Testis (tissue), 2 donors: ENCODE measurements at regions not wholly inside any gene's neighbourhood (a gene's known extent, or its start where the extent isn't known, plus 50 kb on each side); places are given as distances from the start of the nearest gene placed in this dataset.

Source experiments
- CTCF ChIP-seq, 3 experiments: fragments of 450-650 bp in 2 of 3; fragments of 200-600 bp in 1 of 3; sonication (generic) in 1 of 3; IDR thresholded peaks; one replicate each; pipeline ENCODE4 v1.5.1; 2016 to 2019; ENCODE audit warnings: antibody characterized with exemption in 3 of 3, mild to moderate bottlenecking in 2 of 3, moderate library complexity in 1 of 3
- POLR2A ChIP-seq: fragments of 450-650 bp; IDR thresholded peaks from one replicate; pipeline ENCODE4 v1.6.1; 2017; ENCODE audit warnings: antibody characterized with exemption, mild to moderate bottlenecking, moderate library complexity

GRCh38 chr11:93089474-93090102 is 108.2 kb downstream of the SLC36A4 start:
- no peak for TF ChIP-seq POLR2A
- peak in 1 of 3 experiments; percentile 24 for TF ChIP-seq CTCF (IDR thresholded peaks at IDR 0.05)
